ENCODE measurements at regions not wholly inside any gene's neighbourhood (a gene's known extent, or its start where the extent isn't known, plus 50 kb on each side); places are given as distances from the start of the nearest gene placed in this dataset.

DNA sequence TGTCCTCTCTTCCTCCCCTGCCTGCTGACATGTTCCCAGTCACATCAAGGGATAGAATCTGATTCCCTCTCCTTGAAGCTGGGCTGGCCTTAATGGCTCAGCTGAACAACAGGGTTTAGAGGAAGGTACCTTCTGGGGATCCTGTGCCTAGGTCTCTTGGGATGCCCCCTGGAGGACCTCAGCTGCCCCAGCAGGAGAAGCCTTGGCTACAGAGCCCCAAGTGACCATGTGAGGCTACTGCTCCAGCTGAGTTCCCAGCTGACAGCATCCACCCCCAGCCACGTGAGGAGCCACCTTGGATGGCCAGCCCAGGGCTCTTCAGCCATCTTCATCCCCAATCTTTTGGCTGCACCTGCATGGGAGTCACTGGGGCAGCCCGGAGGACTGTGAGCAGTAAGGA, 1499.3 kb downstream of the TBC1D22A start:
- peaks cover 65% of the 10 kb centered on the region for H3K9me3 Mint-ChIP-seq
- H3K4me1 Mint-ChIP-seq (ENCODE audit: low read depth): no peaks in the 10 kb centered on the region
- TF ChIP-seq, protein P1, sequence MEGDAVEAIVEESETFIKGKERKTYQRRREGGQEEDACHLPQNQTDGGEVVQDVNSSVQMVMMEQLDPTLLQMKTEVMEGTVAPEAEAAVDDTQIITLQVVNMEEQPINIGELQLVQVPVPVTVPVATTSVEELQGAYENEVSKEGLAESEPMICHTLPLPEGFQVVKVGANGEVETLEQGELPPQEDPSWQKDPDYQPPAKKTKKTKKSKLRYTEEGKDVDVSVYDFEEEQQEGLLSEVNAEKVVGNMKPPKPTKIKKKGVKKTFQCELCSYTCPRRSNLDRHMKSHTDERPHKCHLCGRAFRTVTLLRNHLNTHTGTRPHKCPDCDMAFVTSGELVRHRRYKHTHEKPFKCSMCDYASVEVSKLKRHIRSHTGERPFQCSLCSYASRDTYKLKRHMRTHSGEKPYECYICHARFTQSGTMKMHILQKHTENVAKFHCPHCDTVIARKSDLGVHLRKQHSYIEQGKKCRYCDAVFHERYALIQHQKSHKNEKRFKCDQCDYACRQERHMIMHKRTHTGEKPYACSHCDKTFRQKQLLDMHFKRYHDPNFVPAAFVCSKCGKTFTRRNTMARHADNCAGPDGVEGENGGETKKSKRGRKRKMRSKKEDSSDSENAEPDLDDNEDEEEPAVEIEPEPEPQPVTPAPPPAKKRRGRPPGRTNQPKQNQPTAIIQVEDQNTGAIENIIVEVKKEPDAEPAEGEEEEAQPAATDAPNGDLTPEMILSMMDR (IDR thresholded peaks at IDR 0.05): no peak
- no peak overlapping the region for H3K4me3 Mint-ChIP-seq
- H3K27ac Mint-ChIP-seq: no peak overlapping the region
- H3K27me3 Mint-ChIP-seq (ENCODE audit: insufficient read depth): no peaks in the 10 kb centered on the region; the same call in 1 of the 2 replicates
- DNase-seq: no peak
- H3K36me3 Mint-ChIP-seq (ENCODE audit: low read depth): peaks cover 8% of the 10 kb centered on the region

DNA sequence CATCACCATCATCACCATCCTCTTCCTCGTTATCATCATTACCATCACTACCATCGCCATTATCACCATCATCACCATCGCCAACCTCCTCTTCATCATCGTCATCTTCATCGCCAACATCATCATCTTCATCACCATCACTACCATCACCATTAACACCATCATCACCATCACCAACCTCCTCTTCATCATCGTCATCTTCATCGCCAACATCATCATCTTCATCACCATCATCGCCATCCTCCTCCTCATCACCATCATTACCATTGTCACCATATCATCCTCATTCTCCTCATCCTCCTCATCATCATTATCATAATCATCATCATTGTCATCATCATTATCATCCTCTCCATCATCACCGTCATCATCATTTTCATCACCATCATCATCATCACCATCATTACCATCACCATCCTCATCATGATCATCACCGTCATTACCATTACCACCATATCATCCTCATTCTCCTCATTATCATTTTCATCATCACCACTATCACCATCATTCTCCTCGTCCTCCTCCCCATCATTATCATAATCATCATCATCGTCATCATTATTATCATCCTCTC, 1498.7 kb downstream of the TBC1D22A start:
- Mint-ChIP-seq H3K4me3 (no peak overlapping the region), H3K4me1 (ENCODE audit: low read depth) (no peaks in the 10 kb centered on the region), H3K9me3 (peaks cover 63% of the 10 kb centered on the region), H3K27ac (no peak overlapping the region), H3K27me3 (ENCODE audit: insufficient read depth) (no peaks in the 10 kb centered on the region; the same call in 1 of the 2 replicates), H3K36me3 (ENCODE audit: low read depth) (peaks cover 3% of the 10 kb centered on the region)
- DNase-seq: no peak
- TF ChIP-seq, protein P1 (IDR thresholded peaks at IDR 0.05): no peak

- H3K9me3 Mint-ChIP-seq: peaks cover 67% of the 10 kb centered on the region
- no peak for DNase-seq
- H3K4me3 Mint-ChIP-seq: no peak overlapping the region
- no peaks in the 10 kb centered on the region; the same call in 1 of the 2 replicates for H3K36me3 Mint-ChIP-seq (ENCODE audit: low read depth)
- H3K27ac Mint-ChIP-seq: no peak overlapping the region
- no peaks in the 10 kb centered on the region; the same call in 1 of the 2 replicates for H3K27me3 Mint-ChIP-seq (ENCODE audit: insufficient read depth)
- H3K4me1 Mint-ChIP-seq (ENCODE audit: low read depth): no peaks in the 10 kb centered on the region
- TF ChIP-seq, protein P1 (IDR thresholded peaks at IDR 0.05): no peak
Measured at GRCh38 chr22:48259991-48260670, 1497.7 kb downstream of the TBC1D22A start.

DNA sequence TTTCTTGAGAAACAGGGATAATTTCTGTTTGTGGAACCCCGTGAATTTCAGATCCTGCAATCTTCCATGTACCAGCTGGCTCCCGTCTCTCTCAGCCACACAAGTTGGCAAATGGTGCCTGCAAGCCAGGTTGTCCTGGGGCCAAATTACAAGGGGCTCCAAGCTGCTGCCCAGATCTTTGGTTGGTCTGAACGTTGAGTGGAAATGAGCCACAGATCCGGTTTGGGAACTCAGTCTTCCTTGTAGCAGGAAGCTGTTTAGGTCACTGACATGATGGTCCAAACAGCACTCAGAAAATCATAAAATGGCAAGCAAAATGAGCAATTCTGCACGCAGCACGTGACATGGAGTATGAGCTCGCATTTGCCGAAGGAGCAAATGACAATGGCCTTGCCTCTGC, 1496.4 kb downstream of the TBC1D22A start:
- TF ChIP-seq, protein P1 (IDR thresholded peaks at IDR 0.05): no peak
- Mint-ChIP-seq H3K4me1 (ENCODE audit: low read depth) (no peaks in the 10 kb centered on the region), H3K9me3 (peaks cover 63% of the 10 kb centered on the region), H3K4me3 (no peak overlapping the region), H3K27me3 (ENCODE audit: insufficient read depth) (no peaks in the 10 kb centered on the region; the same call in 1 of the 2 replicates), H3K36me3 (ENCODE audit: low read depth) (no peaks in the 10 kb centered on the region), H3K27ac (no peak overlapping the region)
- no peak for DNase-seq

DNA sequence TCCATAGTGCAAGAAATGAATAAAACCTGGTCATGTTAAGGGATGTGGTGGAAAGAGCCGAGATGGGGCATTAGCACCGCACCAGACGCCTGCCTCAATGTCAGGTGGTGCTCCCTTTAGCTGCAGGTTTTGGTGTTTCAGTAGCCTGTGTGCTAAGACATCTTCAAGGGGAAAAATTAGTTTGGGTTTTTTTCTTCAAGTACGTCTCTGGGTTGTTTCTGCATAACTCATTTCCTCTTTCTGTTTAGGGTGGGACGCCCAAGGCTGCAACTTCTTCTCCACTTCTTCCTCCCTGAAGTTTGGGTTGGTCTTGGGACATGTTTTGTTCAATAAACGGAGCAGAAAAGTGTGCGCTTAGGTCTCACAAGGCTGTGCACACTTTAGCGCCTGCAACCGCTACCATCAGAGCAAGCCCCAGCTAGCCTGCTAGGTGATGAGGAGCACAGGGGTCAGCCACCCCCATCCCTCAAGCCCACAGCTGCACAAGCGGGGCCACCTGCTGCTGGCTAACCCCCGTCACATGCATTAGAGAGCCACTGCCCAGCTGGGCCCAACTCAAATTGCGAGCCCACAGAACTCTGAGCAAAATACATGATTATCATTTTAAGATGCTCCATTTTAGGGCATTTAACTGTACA, 1495.7 kb downstream of the TBC1D22A start:
- H3K4me1 Mint-ChIP-seq (ENCODE audit: low read depth): no peaks in the 10 kb centered on the region
- no peak overlapping the region for H3K4me3 Mint-ChIP-seq
- no peak overlapping the region for H3K27ac Mint-ChIP-seq
- no peak for DNase-seq
- no peaks in the 10 kb centered on the region for H3K36me3 Mint-ChIP-seq (ENCODE audit: low read depth)
- H3K9me3 Mint-ChIP-seq: peaks cover 65% of the 10 kb centered on the region
- no peaks in the 10 kb centered on the region; the same call in 1 of the 2 replicates for H3K27me3 Mint-ChIP-seq (ENCODE audit: insufficient read depth)
- TF ChIP-seq, protein P1 (IDR thresholded peaks at IDR 0.05): no peak
